AG09309 (cell line): ENCODE measurements at regions not wholly inside any gene's neighbourhood (a gene's known extent, or its start where the extent isn't known, plus 50 kb on each side); places are given as distances from the start of the nearest gene placed in this dataset.

Source experiments
- DNase-seq: peaks from one replicate; pipeline ENCODE4 v3.0.0-alpha.2; 2010; ENCODE audit warnings: low read depth
- H3K4me3 ChIP-seq: 2 replicates; pipeline ENCODE4 v1.5.1; 2011; ENCODE audit warnings: mild to moderate bottlenecking, low read depth, low read length, moderate library complexity; ENCODE audit not compliant: control insufficient read depth
- CTCF ChIP-seq: IDR thresholded peaks from 2 replicates; pipeline ENCODE4 v1.5.1; 2011; ENCODE audit warnings: mild to moderate bottlenecking, low read depth, low read length, inconsistent platforms; ENCODE audit not compliant: insufficient read depth, control insufficient read depth; ENCODE audit errors: missing control alignments

GRCh38 chr14:27916326-27916725 lies 850.3 kb upstream of the FOXG1 start:
- no peak for TF ChIP-seq CTCF
- H3K4me3 ChIP-seq = no peak overlapping the region
- no peak for DNase-seq

GRCh38 chr14:27917896-27918295 lies 848.7 kb upstream of the FOXG1 start:
- TF ChIP-seq CTCF = no peak
- DNase-seq = no peak
- no peak overlapping the region for H3K4me3 ChIP-seq

GRCh38 chr14:27927519-27927918 lies 839.1 kb upstream of the FOXG1 start:
- TF ChIP-seq CTCF = no peak
- no peak overlapping the region for H3K4me3 ChIP-seq
- DNase-seq = no peak

- H3K4me3 ChIP-seq = no peak overlapping the region
- TF ChIP-seq CTCF = no peak
Observed at GRCh38 chr14:27929797-27930347, 836.7 kb upstream of the FOXG1 start.

GRCh38 chr14:27938392-27938791 lies 828.2 kb upstream of the FOXG1 start:
- no peak overlapping the region for H3K4me3 ChIP-seq
- TF ChIP-seq CTCF = no peak
- no peak for DNase-seq

More at GRCh38 chr14:27929797-27930347, 836.7 kb upstream of the FOXG1 start:
- no peak for DNase-seq

GRCh38 chr14:27945512-27945911 lies 821.1 kb upstream of the FOXG1 start:
- H3K4me3 ChIP-seq = no peak overlapping the region
- TF ChIP-seq CTCF = no peak
- no peak for DNase-seq

GRCh38 chr14:27958757-27959156 lies 807.8 kb upstream of the FOXG1 start:
- no peak for DNase-seq
- no peak for TF ChIP-seq CTCF
- no peak overlapping the region for H3K4me3 ChIP-seq
